CD14-positive monocyte (primary cell): ENCODE measurements at regions not wholly inside any gene's neighbourhood (a gene's known extent, or its start where the extent isn't known, plus 50 kb on each side); places are given as distances from the start of the nearest gene placed in this dataset.

Experiments
- DNase-seq, 3 donors: peaks; one replicate each; pipeline ENCODE4 v3.0.0-alpha.2; 2011 to 2022
- H2AFZ ChIP-seq: 2 replicates; pipeline ENCODE4 v1.6.0; 2012; ENCODE audit warnings: mild to moderate bottlenecking, low read depth, low read length, inconsistent platforms; ENCODE audit not compliant: insufficient read depth, poor library complexity, severe bottlenecking
- H3K27ac ChIP-seq, 2 donors: 1 replicate in 1 of 2; 2 replicates in 1 of 2; pipeline ENCODE4 v1.5.1; 2012 to 2013; ENCODE audit warnings: low read length in 2 of 2, control low read depth in 1 of 2, inconsistent platforms in 1 of 2, low read depth in 1 of 2, mild to moderate bottlenecking in 1 of 2
- H3K27me3 ChIP-seq, 2 donors: one replicate each; pipeline versions ENCODE4 v1.6.0 to v1.6.1; 2011 to 2013; ENCODE audit warnings: low read length in 2 of 2; ENCODE audit not compliant: control insufficient read depth in 2 of 2, insufficient read depth in 2 of 2
- H3K36me3 ChIP-seq, 2 donors: replicated peaks in 1 of 2; 1 replicate in 1 of 2; 2 replicates in 1 of 2; pipeline versions ENCODE4 v1.5.1 to v1.6.1; 2012 to 2013; ENCODE audit warnings: low read length in 2 of 2, control low read depth in 1 of 2, inconsistent platforms in 1 of 2, mild to moderate bottlenecking in 1 of 2; ENCODE audit not compliant: insufficient read depth in 2 of 2, control insufficient read depth in 1 of 2
- H3K4me1 ChIP-seq, 2 donors: 1 replicate in 1 of 2; 2 replicates in 1 of 2; pipeline versions ENCODE4 v1.5.1 to v1.6.1; 2012 to 2013; ENCODE audit warnings: low read length in 2 of 2, control low read depth in 1 of 2, inconsistent platforms in 1 of 2, mild to moderate bottlenecking in 1 of 2, moderate library complexity in 1 of 2; ENCODE audit not compliant: insufficient read depth in 2 of 2, control insufficient read depth in 1 of 2
- H3K4me2 ChIP-seq: replicated peaks from 2 replicates; pipeline ENCODE3; 2012; ENCODE audit warnings: low read length, moderate library complexity, mild to moderate bottlenecking; ENCODE audit not compliant: poor library complexity, severe bottlenecking; ENCODE audit errors: extremely low read depth
- H3K4me3 ChIP-seq, 3 experiments: fragments of 200-600 bp in 1 of 3; sonication (generic) in 1 of 3; replicated peaks in 1 of 3; 1 replicate in 2 of 3; 2 replicates in 1 of 3; pipeline ENCODE4 v1.5.1; 2011 to 2013; ENCODE audit warnings: low read length in 3 of 3, mild to moderate bottlenecking in 3 of 3, control low read depth in 2 of 3, low read depth in 2 of 3, inconsistent platforms in 1 of 3, moderate library complexity in 1 of 3
- H3K79me2 ChIP-seq: 2 replicates; pipeline ENCODE4 v1.6.0; 2012; ENCODE audit warnings: mild to moderate bottlenecking, control low read depth, inconsistent platforms, low read length, moderate library complexity; ENCODE audit not compliant: insufficient read depth
- H3K9ac ChIP-seq: 2 replicates; pipeline ENCODE4 v1.6.0; 2017; ENCODE audit warnings: low read length, mild to moderate bottlenecking; ENCODE audit not compliant: insufficient read depth, poor library complexity, severe bottlenecking
- H3K9me3 ChIP-seq, 2 donors: replicated peaks in 1 of 2; 1 replicate in 1 of 2; 2 replicates in 1 of 2; pipeline versions ENCODE4 v1.5.1 to v1.6.1; 2012 to 2013; ENCODE audit warnings: low read length in 2 of 2, control low read depth in 1 of 2; ENCODE audit not compliant: control insufficient read depth in 1 of 2, insufficient read depth in 1 of 2
- H4K20me1 ChIP-seq: 2 replicates; pipeline ENCODE4 v1.6.0; 2012; ENCODE audit warnings: mild to moderate bottlenecking, low read length, control low read depth, moderate library complexity; ENCODE audit not compliant: insufficient read depth
- H3K27ac Mint-ChIP-seq, 7 donors: one replicate each; pipeline ENCODE4 v1.8.0; 2020; ENCODE audit warnings: mild to moderate bottlenecking in 7 of 7, mixed read lengths in 7 of 7, moderate library complexity in 6 of 7, inconsistent platforms in 2 of 7
- H3K27me3 Mint-ChIP-seq, 3 donors: one replicate each; pipeline ENCODE4 v1.8.0; 2021 to 2022; ENCODE audit warnings: low read depth in 3 of 3, mild to moderate bottlenecking in 3 of 3, mixed read lengths in 3 of 3, moderate library complexity in 3 of 3, inconsistent platforms in 1 of 3
- H3K36me3 Mint-ChIP-seq, 2 donors: one replicate each; pipeline ENCODE4 v1.8.0; 2020; ENCODE audit warnings: mixed read lengths in 2 of 2, inconsistent platforms in 1 of 2, mild to moderate bottlenecking in 1 of 2
- H3K4me1 Mint-ChIP-seq: one replicate; pipeline ENCODE4 v1.8.0; 2020; ENCODE audit warnings: mild to moderate bottlenecking, mixed read lengths
- H3K4me3 Mint-ChIP-seq, 2 donors: one replicate each; pipeline ENCODE4 v1.8.0; 2020; ENCODE audit warnings: mild to moderate bottlenecking in 2 of 2, mixed read lengths in 2 of 2, moderate library complexity in 1 of 2
- H3K9me3 Mint-ChIP-seq, 7 donors: one replicate each; pipeline ENCODE4 v1.8.0; 2020 to 2022; ENCODE audit warnings: mixed read lengths in 7 of 7, mild to moderate bottlenecking in 6 of 7, moderate library complexity in 6 of 7, inconsistent platforms in 2 of 7
- WGBS: methylation state at CpG from one replicate; pipeline ENCODE4 v1.1.5; 2013; ENCODE audit warnings: missing lambda C conversion rate; ENCODE audit not compliant: insufficient coverage; 5-methylcytosine and 5-hydroxymethylcytosine counted together
- intact Hi-C, 2 donors: fragments of 100-400 bp; cut with micrococcal nuclease; formaldehyde crosslinking; loops; one replicate each; pipeline versions ENCODE4 v1.15.0 to v1.15.1; 2023
- TF ChIP-seq, protein P1 (sequence below): fragments of 200-600 bp; IDR thresholded peaks from one replicate; pipeline ENCODE4 v1.8.0; 2022; ENCODE audit warnings: antibody characterized with exemption, mild to moderate bottlenecking

DNA sequence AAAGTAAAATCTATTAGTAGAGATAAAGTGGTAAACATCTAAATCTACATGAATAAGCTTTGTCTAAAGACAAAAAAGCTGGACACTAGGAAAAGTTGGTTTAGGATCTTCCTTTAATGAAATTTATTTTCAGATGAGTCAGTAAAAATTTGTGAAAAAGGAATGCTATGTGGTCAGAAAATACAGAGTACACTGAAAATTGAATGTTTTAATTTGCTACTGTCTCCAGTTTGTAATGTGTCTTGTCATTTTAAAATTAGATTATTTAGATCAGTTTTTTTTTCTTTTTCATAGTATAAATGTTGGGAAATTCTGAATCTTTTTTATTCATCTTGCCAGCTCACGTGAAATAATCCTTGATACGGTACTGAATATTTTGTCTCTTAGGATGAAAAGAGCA lies 56.9 kb downstream of the SLITRK6 start:
- H3K27ac ChIP-seq, result no peak overlapping the region
- Mint-ChIP-seq H3K36me3 (no peaks in the 10 kb centered on the region), H3K9me3 (peaks cover 0 to 5% (median 3%) of the 10 kb centered on the region in 7 donors), H3K4me1 (no peaks in the 10 kb centered on the region), H3K27ac (no peak overlapping the region), H3K27me3 (no peaks in the 10 kb centered on the region), H3K4me3 (no peak overlapping the region)
- H3K9me3 ChIP-seq, result no peaks in the 10 kb centered on the region
- H2AFZ ChIP-seq, result no peak overlapping the region
- TF ChIP-seq, protein P1, sequence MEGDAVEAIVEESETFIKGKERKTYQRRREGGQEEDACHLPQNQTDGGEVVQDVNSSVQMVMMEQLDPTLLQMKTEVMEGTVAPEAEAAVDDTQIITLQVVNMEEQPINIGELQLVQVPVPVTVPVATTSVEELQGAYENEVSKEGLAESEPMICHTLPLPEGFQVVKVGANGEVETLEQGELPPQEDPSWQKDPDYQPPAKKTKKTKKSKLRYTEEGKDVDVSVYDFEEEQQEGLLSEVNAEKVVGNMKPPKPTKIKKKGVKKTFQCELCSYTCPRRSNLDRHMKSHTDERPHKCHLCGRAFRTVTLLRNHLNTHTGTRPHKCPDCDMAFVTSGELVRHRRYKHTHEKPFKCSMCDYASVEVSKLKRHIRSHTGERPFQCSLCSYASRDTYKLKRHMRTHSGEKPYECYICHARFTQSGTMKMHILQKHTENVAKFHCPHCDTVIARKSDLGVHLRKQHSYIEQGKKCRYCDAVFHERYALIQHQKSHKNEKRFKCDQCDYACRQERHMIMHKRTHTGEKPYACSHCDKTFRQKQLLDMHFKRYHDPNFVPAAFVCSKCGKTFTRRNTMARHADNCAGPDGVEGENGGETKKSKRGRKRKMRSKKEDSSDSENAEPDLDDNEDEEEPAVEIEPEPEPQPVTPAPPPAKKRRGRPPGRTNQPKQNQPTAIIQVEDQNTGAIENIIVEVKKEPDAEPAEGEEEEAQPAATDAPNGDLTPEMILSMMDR, result no peak
- no peaks in the 10 kb centered on the region for H3K36me3 ChIP-seq
- H3K4me1 ChIP-seq, result no peaks in the 10 kb centered on the region
- H3K9ac ChIP-seq, result no peak overlapping the region
- H3K4me2 ChIP-seq, result no peak overlapping the region
- intact Hi-C loops, result no loop called here
- DNase-seq, result no peak
- WGBS, result no CpG with 5 or more reads among the region's 2 CpGs
- no peaks in the 10 kb centered on the region for H3K79me2 ChIP-seq
- H4K20me1 ChIP-seq, result no peaks in the 10 kb centered on the region
- no peak overlapping the region for H3K4me3 ChIP-seq
- H3K27me3 ChIP-seq, result no peaks in the 10 kb centered on the region

DNA sequence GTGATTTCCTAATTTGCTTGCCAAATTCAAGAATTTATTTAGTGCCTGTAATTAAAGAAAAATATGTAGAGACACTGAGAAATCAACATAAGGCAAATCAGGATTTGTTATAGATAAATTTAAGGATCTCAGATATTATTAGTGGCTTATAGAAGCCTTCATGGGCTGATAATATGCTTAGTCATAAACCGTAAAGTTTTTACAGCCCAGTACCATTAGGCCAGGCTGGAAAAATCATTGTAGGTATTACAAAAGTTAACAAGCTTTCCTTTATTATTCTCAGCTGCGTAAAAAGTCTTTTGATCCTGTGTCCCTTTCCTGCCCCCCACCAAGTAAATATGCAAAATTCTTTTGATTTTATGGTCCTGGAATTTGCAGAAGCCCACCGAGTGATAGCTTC lies 58.2 kb downstream of the SLITRK6 start:
- DNase-seq, result no peak
- H3K36me3 Mint-ChIP-seq, result no peaks in the 10 kb centered on the region
- H3K4me2 ChIP-seq, result no peak overlapping the region
- H3K27ac Mint-ChIP-seq, result no peak overlapping the region
- H3K36me3 ChIP-seq, result no peaks in the 10 kb centered on the region
- H3K4me3 ChIP-seq, result no peak overlapping the region
- H3K4me1 ChIP-seq, result no peaks in the 10 kb centered on the region
- no peaks in the 10 kb centered on the region for H3K27me3 Mint-ChIP-seq
- H4K20me1 ChIP-seq, result no peaks in the 10 kb centered on the region
- no peaks in the 10 kb centered on the region for H3K27me3 ChIP-seq
- intact Hi-C loops, result no loop called here
- no peak overlapping the region for H3K4me3 Mint-ChIP-seq
- H3K4me1 Mint-ChIP-seq, result no peaks in the 10 kb centered on the region
- H3K9me3 ChIP-seq, result no peaks in the 10 kb centered on the region
- no peak overlapping the region for H3K27ac ChIP-seq
- no peak overlapping the region for H3K9ac ChIP-seq
- TF ChIP-seq, protein P1, result no peak
- no peak overlapping the region for H2AFZ ChIP-seq
- H3K79me2 ChIP-seq, result no peaks in the 10 kb centered on the region
- peaks cover 0 to 5% (median 3%) of the 10 kb centered on the region in 7 donors for H3K9me3 Mint-ChIP-seq
- WGBS, result 100% methylated on average over 1 of the region's 3 CpGs
